ENCODE measurements at regions not wholly inside any gene's neighbourhood (a gene's known extent, or its start where the extent isn't known, plus 50 kb on each side); places are given as distances from the start of the nearest gene placed in this dataset.

GRCh38 chr2:150125708-150126107 lies 361.8 kb downstream of the RND3 start:
- Histone ChIP-seq H3K79me2 (ENCODE audit: insufficient read depth, low read length) (no peaks in the 10 kb centered on the region), H2BK15ac (ENCODE audit: low read depth, low read length) (no peak overlapping the region), H2AK5ac (ENCODE audit: insufficient read length, low read length) (no peak overlapping the region), H4K20me1 (ENCODE audit: control insufficient read depth, insufficient read depth, insufficient read length) (no peaks in the 10 kb centered on the region), H4K8ac (replicated peaks; ENCODE audit: insufficient read length, low read depth, low read length) (no peak overlapping the region), H2BK5ac (ENCODE audit: insufficient read length, low read length) (no peak overlapping the region), H3K23me2 (ENCODE audit: insufficient read length, low read depth, low read length, poor library complexity, severe bottlenecking) (no peaks in the 10 kb centered on the region), H3T11ph (ENCODE audit: low read length) (no peak overlapping the region), H3K27me3 (ENCODE audit: insufficient read depth, low read length) (no peaks in the 10 kb centered on the region), H3K79me1 (ENCODE audit: insufficient read depth, low read depth, low read length, poor library complexity, severe bottlenecking) (no peaks in the 10 kb centered on the region), H3K4me2 (ENCODE audit: insufficient read depth, insufficient read length, low read length) (no peak overlapping the region), H4K5ac (ENCODE audit: insufficient read length, low read depth, low read length) (no peak overlapping the region), H3K56ac (ENCODE audit: insufficient read length, low read depth, low read length) (no peak overlapping the region), H2BK20ac (ENCODE audit: low read depth, low read length, poor library complexity, severe bottlenecking) (no peak overlapping the region), H2BK120ac (ENCODE audit: low read depth, low read length, poor library complexity, severe bottlenecking) (no peak overlapping the region), H3K4ac (ENCODE audit: low read depth, low read length) (no peak overlapping the region), H4K91ac (ENCODE audit: insufficient read length, low read depth, low read length) (no peak overlapping the region), H3K18ac (ENCODE audit: insufficient read length, low read depth, low read length) (no peak overlapping the region), H2AFZ (ENCODE audit: low read length) (no peak overlapping the region), H3K9me3 (ENCODE audit: control insufficient read depth, low read depth, low read length) (no peaks in the 10 kb centered on the region), H3K4me1 (ENCODE audit: insufficient read depth, low read length) (no peaks in the 10 kb centered on the region), H3K9ac (ENCODE audit: extremely low read depth, insufficient read length, low read length) (no peak overlapping the region), H3K14ac (ENCODE audit: insufficient read depth, low read length) (no peak overlapping the region), H3K27ac (ENCODE audit: insufficient read length, low read depth, low read length) (no peak overlapping the region), H3K23ac (ENCODE audit: insufficient read length, low read depth, low read length) (no peak overlapping the region), H2BK12ac (ENCODE audit: insufficient read length, low read depth, low read length) (no peak overlapping the region)
- WGBS (ENCODE audit: extremely low coverage, insufficient read length, low lambda C conversion rate), result no CpG with 5 or more reads among the region's 9 CpGs
- no peak for TF ChIP-seq CTCF (conservative IDR thresholded peaks at IDR 0.05)
- H3K9me3 Mint-ChIP-seq, result peaks cover 0 to 6% of the 10 kb centered on the region in 2 experiments; a peak in 3 of 5 replicates
- no peaks in the 10 kb centered on the region; the same call in 1 of the 2 replicates for H3K27me3 Mint-ChIP-seq (ENCODE audit: low read depth)
- DNase-seq, result no peak
- no peak overlapping the region for H3K27ac Mint-ChIP-seq
- H3K4me1 Mint-ChIP-seq, result peaks cover 12 to 24% of the 10 kb centered on the region in 2 experiments
- H3K36me3 Mint-ChIP-seq (ENCODE audit: insufficient read depth in 1 of 3, low read depth in 3 of 3), result peaks cover 0 to 7% (median 0%) of the 10 kb centered on the region in 3 experiments; a peak in 3 of 7 replicates
- no peak overlapping the region for H3K4me3 Mint-ChIP-seq
